Karpas-422 (cell line): ENCODE measurements at regions not wholly inside any gene's neighbourhood (a gene's known extent, or its start where the extent isn't known, plus 50 kb on each side); places are given as distances from the start of the nearest gene placed in this dataset.

ENCODE experiments used
- DNase-seq: peaks from one replicate; pipeline ENCODE4 v3.0.0-alpha.2; 2015
- H2AFZ ChIP-seq: fragments of 200-600 bp; sonication (generic); 2 replicates; pipeline ENCODE4 v1.6.1; 2014; ENCODE audit warnings: antibody characterized with exemption, low read length, mixed read lengths
- H3K27ac ChIP-seq: fragments of 200-600 bp; sonication (generic); 2 replicates; pipeline ENCODE4 v1.5.1; 2014; ENCODE audit warnings: mild to moderate bottlenecking, low read length, moderate library complexity
- H3K27me3 ChIP-seq: fragments of 200-600 bp; sonication (generic); 2 replicates; pipeline ENCODE4 v1.6.1; 2014; ENCODE audit warnings: low read length, mixed read lengths
- H3K36me3 ChIP-seq: fragments of 200-600 bp; sonication (generic); 2 replicates; pipeline ENCODE4 v1.6.1; 2014; ENCODE audit warnings: low read length, mixed read lengths; ENCODE audit not compliant: insufficient read depth
- H3K4me1 ChIP-seq: fragments of 200-600 bp; sonication (generic); 2 replicates; pipeline ENCODE4 v1.6.1; 2014; ENCODE audit warnings: mild to moderate bottlenecking, low read length, mixed read lengths
- H3K4me2 ChIP-seq: fragments of 200-600 bp; sonication (generic); 2 replicates; pipeline ENCODE4 v1.6.1; 2014; ENCODE audit warnings: low read length, low read depth, mild to moderate bottlenecking; ENCODE audit not compliant: poor library complexity, severe bottlenecking
- H3K4me3 ChIP-seq: fragments of 200-600 bp; sonication (generic); 2 replicates; pipeline ENCODE4 v1.5.1; 2014; ENCODE audit warnings: mild to moderate bottlenecking, antibody characterized with exemption, low read length, mixed read lengths
- H3K79me2 ChIP-seq: fragments of 200-600 bp; sonication (generic); 2 replicates; pipeline ENCODE4 v1.6.1; 2014; ENCODE audit warnings: mild to moderate bottlenecking, low read length, mixed read lengths
- H3K9ac ChIP-seq: fragments of 200-600 bp; sonication (generic); 2 replicates; pipeline ENCODE4 v1.6.0; 2014; ENCODE audit warnings: low read length
- H3K9me2 ChIP-seq: fragments of 200-600 bp; sonication (generic), shearing (Covaris generic); replicated peaks from 2 replicates; pipeline ENCODE4 v1.6.0; 2014; ENCODE audit warnings: mild to moderate bottlenecking, low read length, moderate library complexity; ENCODE audit not compliant: insufficient read depth
- H3K9me3 ChIP-seq: fragments of 300-700, 200-600 bp; sonication (generic); 2 replicates; pipeline ENCODE4 v1.6.1; 2014; ENCODE audit warnings: low read length, mixed read lengths
- H4K20me1 ChIP-seq: fragments of 200-600 bp; sonication (generic); 2 replicates; pipeline ENCODE4 v1.6.1; 2014; ENCODE audit warnings: mild to moderate bottlenecking, antibody characterized with exemption, low read length, low read depth; ENCODE audit not compliant: insufficient read depth

DNA sequence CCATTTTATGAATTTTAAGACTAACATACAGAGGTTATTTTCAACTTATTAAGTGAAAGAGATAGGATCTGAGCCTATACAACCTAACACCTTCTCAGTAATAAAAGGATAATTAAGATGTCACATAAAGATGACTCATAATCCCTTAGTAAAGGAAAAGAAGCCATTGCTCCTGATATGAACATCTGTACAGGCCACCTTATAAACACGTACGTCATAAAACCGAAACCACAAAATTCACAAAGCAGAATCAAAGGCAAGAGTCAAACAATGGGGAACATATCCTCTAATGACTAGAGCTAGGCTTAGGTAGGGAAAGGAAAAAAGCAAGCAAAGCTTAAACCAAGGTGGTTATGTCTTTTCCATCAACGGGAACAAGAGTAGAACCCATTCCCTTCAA, 103.5 kb downstream of the KCNA4 start:
- Histone ChIP-seq H3K4me1 (no peaks in the 10 kb centered on the region), H2AFZ (no peak overlapping the region), H3K36me3 (no peaks in the 10 kb centered on the region), H3K9ac (no peak overlapping the region), H3K9me2 (no peaks in the 10 kb centered on the region), H3K27me3 (no peaks in the 10 kb centered on the region), H3K27ac (no peak overlapping the region), H4K20me1 (no peaks in the 10 kb centered on the region), H3K79me2 (no peaks in the 10 kb centered on the region), H3K4me2 (no peak overlapping the region), H3K4me3 (no peak overlapping the region), H3K9me3 (no peaks in the 10 kb centered on the region)
- no peak for DNase-seq

DNA sequence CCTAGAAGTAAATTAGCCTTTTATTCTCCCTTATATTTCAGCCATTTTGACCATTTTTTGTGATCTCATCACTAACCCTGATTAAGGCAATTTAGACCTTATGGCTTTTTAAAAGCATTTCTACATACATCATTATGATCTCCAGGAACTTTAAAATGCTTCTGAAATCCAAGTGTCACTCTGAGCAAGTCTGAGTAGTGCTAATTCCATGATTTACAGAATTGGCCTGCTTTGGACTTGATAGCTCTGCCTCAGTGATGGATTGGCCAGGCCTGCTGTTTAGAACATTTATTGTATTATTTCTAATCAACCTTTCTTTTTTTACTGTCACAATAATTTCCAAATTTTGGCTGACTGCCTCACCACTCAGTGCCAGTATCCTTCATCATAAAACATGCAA, 116.4 kb downstream of the KCNA4 start:
- H2AFZ ChIP-seq: no peak overlapping the region
- H3K4me3 ChIP-seq: no peak overlapping the region
- peaks cover 7% of the 10 kb centered on the region for H3K9me3 ChIP-seq
- H3K9me2 ChIP-seq: no peaks in the 10 kb centered on the region
- no peaks in the 10 kb centered on the region for H3K36me3 ChIP-seq
- no peak overlapping the region for H3K27ac ChIP-seq
- H3K79me2 ChIP-seq: no peaks in the 10 kb centered on the region
- no peak overlapping the region for H3K9ac ChIP-seq
- no peaks in the 10 kb centered on the region for H3K4me1 ChIP-seq
- no peaks in the 10 kb centered on the region for H3K27me3 ChIP-seq
- H4K20me1 ChIP-seq: no peaks in the 10 kb centered on the region
- no peak overlapping the region for H3K4me2 ChIP-seq
- DNase-seq: no peak

DNA sequence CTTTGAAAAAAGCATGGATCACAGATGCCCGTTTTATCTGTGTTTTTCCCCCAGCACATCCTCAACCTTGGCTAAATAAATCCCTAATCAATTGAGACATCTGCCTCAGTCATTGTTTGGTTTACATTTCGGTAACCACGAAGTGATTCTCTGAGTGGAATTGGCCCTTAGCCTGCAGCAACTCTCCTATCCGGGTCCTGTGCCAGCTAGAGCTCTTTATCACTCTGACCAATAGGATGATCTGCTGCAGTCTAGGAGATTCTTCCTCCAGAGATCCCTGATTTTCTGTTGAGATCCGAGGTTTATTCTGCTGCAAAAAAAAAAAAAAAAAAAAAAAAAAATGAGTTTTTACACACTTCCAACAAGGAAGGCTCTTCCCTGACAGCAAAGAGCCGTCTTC, 137.3 kb downstream of the KCNA4 start:
- DNase-seq: no peak
- Histone ChIP-seq H3K9ac (no peak overlapping the region), H3K36me3 (no peaks in the 10 kb centered on the region), H3K4me3 (no peak overlapping the region), H3K27me3 (no peaks in the 10 kb centered on the region), H3K9me3 (0 out of 2 replicates have a peak, but pooled peaks cover 6% of the 10 kb centered on the region), H3K9me2 (no peaks in the 10 kb centered on the region), H3K4me1 (no peaks in the 10 kb centered on the region), H3K79me2 (no peaks in the 10 kb centered on the region), H4K20me1 (no peaks in the 10 kb centered on the region), H2AFZ (no peak overlapping the region), H3K4me2 (no peak overlapping the region), H3K27ac (no peak overlapping the region)

DNA sequence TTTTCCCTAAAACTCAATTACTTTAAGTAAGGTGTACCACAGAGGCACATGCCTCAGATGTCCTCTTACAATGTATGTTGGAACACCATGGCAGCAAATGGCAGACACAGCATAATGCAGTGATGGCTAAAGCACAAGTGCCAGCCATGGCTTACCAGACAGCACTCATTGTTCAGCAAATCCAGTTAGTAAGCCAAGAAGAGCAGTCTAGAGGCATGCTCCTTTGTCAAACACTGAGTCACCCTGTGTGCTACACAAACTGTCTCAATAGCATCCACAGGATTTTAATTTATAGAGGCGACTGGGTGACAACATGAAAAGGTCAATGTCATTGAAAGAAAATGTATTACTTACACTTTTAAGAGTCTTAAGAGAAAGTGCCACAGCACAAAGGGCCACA, 140.6 kb downstream of the KCNA4 start:
- H3K4me2 ChIP-seq: no peak overlapping the region
- no peak overlapping the region for H3K9ac ChIP-seq
- no peaks in the 10 kb centered on the region for H3K9me2 ChIP-seq
- no peak for DNase-seq
- peaks cover 3% of the 10 kb centered on the region; the same call in 1 of the 2 replicates for H3K9me3 ChIP-seq
- H4K20me1 ChIP-seq: no peaks in the 10 kb centered on the region
- no peaks in the 10 kb centered on the region for H3K4me1 ChIP-seq
- no peaks in the 10 kb centered on the region for H3K27me3 ChIP-seq
- H3K36me3 ChIP-seq: no peaks in the 10 kb centered on the region
- no peaks in the 10 kb centered on the region for H3K79me2 ChIP-seq
- H3K27ac ChIP-seq: no peak overlapping the region
- H3K4me3 ChIP-seq: no peak overlapping the region
- no peak overlapping the region for H2AFZ ChIP-seq

DNA sequence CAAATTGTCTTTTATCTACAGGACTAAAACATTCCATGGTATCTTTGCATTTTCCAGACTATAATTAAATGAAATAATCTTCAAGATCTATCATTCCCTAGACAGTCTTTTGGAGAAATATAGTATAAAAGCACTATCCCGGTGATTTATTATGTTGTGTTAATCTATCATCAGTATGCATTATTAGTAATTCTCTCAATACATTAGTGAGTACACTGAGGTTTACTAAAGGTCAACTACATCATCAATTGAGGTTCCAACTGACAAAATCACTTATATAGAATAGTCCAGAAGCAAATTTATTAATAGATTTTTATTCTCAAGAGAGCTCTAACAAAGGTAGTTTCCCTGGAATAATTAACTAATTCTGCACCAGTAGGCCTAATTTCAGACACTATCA, 169.6 kb downstream of the KCNA4 start:
- H4K20me1 ChIP-seq: no peaks in the 10 kb centered on the region
- H2AFZ ChIP-seq: no peak overlapping the region
- H3K9ac ChIP-seq: no peak overlapping the region
- H3K79me2 ChIP-seq: no peaks in the 10 kb centered on the region
- no peak overlapping the region for H3K4me2 ChIP-seq
- no peak overlapping the region for H3K4me3 ChIP-seq
- H3K9me3 ChIP-seq: peaks cover 7% of the 10 kb centered on the region
- no peaks in the 10 kb centered on the region for H3K4me1 ChIP-seq
- H3K27ac ChIP-seq: no peak overlapping the region
- no peaks in the 10 kb centered on the region for H3K9me2 ChIP-seq
- no peaks in the 10 kb centered on the region for H3K27me3 ChIP-seq
- no peaks in the 10 kb centered on the region for H3K36me3 ChIP-seq
- no peak for DNase-seq

DNA sequence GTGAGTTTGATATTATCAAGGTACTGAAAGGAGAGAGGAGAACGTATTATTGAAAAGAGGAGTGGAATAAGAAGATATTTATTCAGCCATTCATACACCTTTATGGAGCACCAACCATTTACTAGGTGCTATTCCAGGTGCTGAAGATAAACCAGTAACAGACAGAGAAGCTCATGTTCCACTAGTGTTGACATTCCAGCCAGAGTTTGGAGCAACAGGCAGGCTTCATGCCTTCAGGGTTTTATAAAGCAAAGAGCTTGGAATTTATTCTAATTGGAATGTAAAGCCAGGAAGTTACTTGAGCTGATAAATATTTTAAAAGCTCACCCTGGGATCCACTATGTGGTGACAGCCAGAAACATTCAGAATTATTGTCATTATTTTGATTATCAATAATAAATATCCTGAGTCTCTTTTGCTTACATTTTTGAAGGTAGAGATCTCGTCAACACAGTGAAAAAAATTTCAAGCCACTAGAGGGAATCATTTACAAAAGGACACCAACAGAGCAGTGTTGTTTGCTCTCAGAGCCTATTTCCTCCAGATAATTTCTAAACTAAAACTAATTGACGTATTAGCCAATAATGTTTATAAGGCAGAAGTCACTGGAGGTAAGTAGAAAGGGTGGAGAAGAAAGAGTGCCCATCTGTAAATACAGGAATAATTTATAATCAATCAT, 172.0 kb downstream of the KCNA4 start:
- no peaks in the 10 kb centered on the region for H3K9me2 ChIP-seq
- no peak overlapping the region for H2AFZ ChIP-seq
- H3K9ac ChIP-seq: no peak overlapping the region
- DNase-seq: no peak
- H3K27ac ChIP-seq: no peak overlapping the region
- H3K4me1 ChIP-seq: no peaks in the 10 kb centered on the region
- H3K27me3 ChIP-seq: no peaks in the 10 kb centered on the region
- H3K36me3 ChIP-seq: no peaks in the 10 kb centered on the region
- H3K79me2 ChIP-seq: no peaks in the 10 kb centered on the region
- H3K4me2 ChIP-seq: no peak overlapping the region
- no peaks in the 10 kb centered on the region for H4K20me1 ChIP-seq
- no peak overlapping the region for H3K4me3 ChIP-seq
- H3K9me3 ChIP-seq: peaks cover 7% of the 10 kb centered on the region

DNA sequence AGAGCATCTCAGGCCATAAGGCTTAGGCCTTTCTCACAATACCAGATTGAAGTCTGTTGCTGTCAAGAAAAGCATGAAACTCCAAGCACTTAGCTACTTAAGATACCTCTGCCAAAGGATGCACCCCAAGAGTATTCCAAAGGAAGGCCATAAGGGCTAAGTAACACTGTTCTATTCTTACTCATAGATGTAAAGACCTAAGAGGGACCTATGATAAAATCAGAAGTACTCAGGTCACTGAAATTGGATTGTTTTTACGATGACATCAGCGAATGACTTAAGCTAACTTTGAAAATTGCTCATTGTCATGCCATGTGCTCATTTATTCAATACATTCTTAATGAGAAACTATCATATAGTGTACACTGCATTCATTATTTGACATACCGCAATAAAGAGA, 172.8 kb downstream of the KCNA4 start:
- no peaks in the 10 kb centered on the region for H4K20me1 ChIP-seq
- H3K27me3 ChIP-seq: no peaks in the 10 kb centered on the region
- no peak overlapping the region for H3K4me2 ChIP-seq
- no peak overlapping the region for H2AFZ ChIP-seq
- no peak overlapping the region for H3K9ac ChIP-seq
- no peaks in the 10 kb centered on the region for H3K9me2 ChIP-seq
- no peaks in the 10 kb centered on the region for H3K4me1 ChIP-seq
- H3K9me3 ChIP-seq: peaks cover 4% of the 10 kb centered on the region; the same call in 1 of the 2 replicates
- no peaks in the 10 kb centered on the region for H3K79me2 ChIP-seq
- no peak overlapping the region for H3K27ac ChIP-seq
- no peaks in the 10 kb centered on the region for H3K36me3 ChIP-seq
- H3K4me3 ChIP-seq: no peak overlapping the region
- no peak for DNase-seq

DNA sequence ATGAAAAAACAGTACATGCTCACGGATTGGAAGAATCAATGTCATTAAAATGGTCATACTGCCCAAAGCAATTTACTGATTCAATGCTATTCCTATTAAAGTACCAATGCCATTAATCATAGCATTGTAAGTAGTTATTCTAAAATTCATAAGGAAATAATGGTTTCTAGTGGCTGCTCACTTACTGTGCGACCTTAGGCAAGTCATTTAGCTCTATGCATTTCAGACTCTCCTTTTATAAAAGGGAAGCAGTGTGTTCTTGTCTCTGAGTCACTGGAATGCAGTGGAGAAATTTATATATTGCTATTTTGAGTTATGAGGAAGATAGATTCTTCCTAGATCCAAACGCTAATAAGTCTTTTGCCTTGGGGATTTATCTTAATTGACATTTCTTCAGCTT, 174.8 kb downstream of the KCNA4 start:
- Histone ChIP-seq H3K27me3 (no peaks in the 10 kb centered on the region), H3K4me1 (no peaks in the 10 kb centered on the region), H3K36me3 (no peaks in the 10 kb centered on the region), H3K79me2 (no peaks in the 10 kb centered on the region), H2AFZ (no peak overlapping the region), H4K20me1 (no peaks in the 10 kb centered on the region), H3K4me2 (no peak overlapping the region), H3K9me3 (no peaks in the 10 kb centered on the region), H3K9ac (no peak overlapping the region), H3K9me2 (no peaks in the 10 kb centered on the region), H3K27ac (no peak overlapping the region), H3K4me3 (no peak overlapping the region)
- no peak for DNase-seq
